Karpas-422 (cell line): ENCODE measurements at regions not wholly inside any gene's neighbourhood (a gene's known extent, or its start where the extent isn't known, plus 50 kb on each side); places are given as distances from the start of the nearest gene placed in this dataset.
A peak's percentile ranks its signal among the peaks of the same experiment; 100 is the strongest.

Source experiments
- DNase-seq: peaks from one replicate; pipeline ENCODE4 v3.0.0-alpha.2; 2015
- H2AFZ ChIP-seq: fragments of 200-600 bp; sonication (generic); 2 replicates; pipeline ENCODE4 v1.6.1; 2014; ENCODE audit warnings: antibody characterized with exemption, low read length, mixed read lengths
- H3K27ac ChIP-seq: fragments of 200-600 bp; sonication (generic); 2 replicates; pipeline ENCODE4 v1.5.1; 2014; ENCODE audit warnings: mild to moderate bottlenecking, low read length, moderate library complexity
- H3K27me3 ChIP-seq: fragments of 200-600 bp; sonication (generic); 2 replicates; pipeline ENCODE4 v1.6.1; 2014; ENCODE audit warnings: low read length, mixed read lengths
- H3K36me3 ChIP-seq: fragments of 200-600 bp; sonication (generic); 2 replicates; pipeline ENCODE4 v1.6.1; 2014; ENCODE audit warnings: low read length, mixed read lengths; ENCODE audit not compliant: insufficient read depth
- H3K4me1 ChIP-seq: fragments of 200-600 bp; sonication (generic); 2 replicates; pipeline ENCODE4 v1.6.1; 2014; ENCODE audit warnings: mild to moderate bottlenecking, low read length, mixed read lengths
- H3K4me2 ChIP-seq: fragments of 200-600 bp; sonication (generic); 2 replicates; pipeline ENCODE4 v1.6.1; 2014; ENCODE audit warnings: low read length, low read depth, mild to moderate bottlenecking; ENCODE audit not compliant: poor library complexity, severe bottlenecking
- H3K4me3 ChIP-seq: fragments of 200-600 bp; sonication (generic); 2 replicates; pipeline ENCODE4 v1.5.1; 2014; ENCODE audit warnings: mild to moderate bottlenecking, antibody characterized with exemption, low read length, mixed read lengths
- H3K79me2 ChIP-seq: fragments of 200-600 bp; sonication (generic); 2 replicates; pipeline ENCODE4 v1.6.1; 2014; ENCODE audit warnings: mild to moderate bottlenecking, low read length, mixed read lengths
- H3K9ac ChIP-seq: fragments of 200-600 bp; sonication (generic); 2 replicates; pipeline ENCODE4 v1.6.0; 2014; ENCODE audit warnings: low read length
- H3K9me2 ChIP-seq: fragments of 200-600 bp; sonication (generic), shearing (Covaris generic); replicated peaks from 2 replicates; pipeline ENCODE4 v1.6.0; 2014; ENCODE audit warnings: mild to moderate bottlenecking, low read length, moderate library complexity; ENCODE audit not compliant: insufficient read depth
- H3K9me3 ChIP-seq: fragments of 300-700, 200-600 bp; sonication (generic); 2 replicates; pipeline ENCODE4 v1.6.1; 2014; ENCODE audit warnings: low read length, mixed read lengths
- H4K20me1 ChIP-seq: fragments of 200-600 bp; sonication (generic); 2 replicates; pipeline ENCODE4 v1.6.1; 2014; ENCODE audit warnings: mild to moderate bottlenecking, antibody characterized with exemption, low read length, low read depth; ENCODE audit not compliant: insufficient read depth

- Histone ChIP-seq H3K79me2 (no peaks in the 10 kb centered on the region), H3K27me3 (no peaks in the 10 kb centered on the region), H3K9me3 (no peaks in the 10 kb centered on the region), H3K9ac (no peak overlapping the region), H3K4me3 (no peak overlapping the region), H3K27ac (no peak overlapping the region), H3K4me1 (no peaks in the 10 kb centered on the region), H4K20me1 (no peaks in the 10 kb centered on the region), H3K4me2 (no peak overlapping the region), H2AFZ (no peak overlapping the region), H3K36me3 (no peaks in the 10 kb centered on the region), H3K9me2 (no peaks in the 10 kb centered on the region)
- DNase-seq = no peak
These were observed 375.4 kb upstream of the ACVR2A start for GRCh38 chr2:147469471-147469870.

- Histone ChIP-seq H3K4me2 (no peak overlapping the region), H2AFZ (no peak overlapping the region), H3K27ac (no peak overlapping the region), H3K79me2 (no peaks in the 10 kb centered on the region), H3K4me1 (no peaks in the 10 kb centered on the region), H3K36me3 (no peaks in the 10 kb centered on the region), H3K9ac (no peak overlapping the region), H4K20me1 (no peaks in the 10 kb centered on the region), H3K27me3 (no peaks in the 10 kb centered on the region), H3K9me2 (no peaks in the 10 kb centered on the region), H3K9me3 (no peaks in the 10 kb centered on the region), H3K4me3 (no peak overlapping the region)
- no peak for DNase-seq
These were observed 375.9 kb upstream of the ACVR2A start for GRCh38 chr2:147468963-147469362.

- Histone ChIP-seq H3K9me3 (no peaks in the 10 kb centered on the region), H4K20me1 (no peaks in the 10 kb centered on the region), H3K4me3 (no peak overlapping the region), H3K9ac (no peak overlapping the region), H3K79me2 (no peaks in the 10 kb centered on the region), H3K9me2 (no peaks in the 10 kb centered on the region), H3K4me1 (no peaks in the 10 kb centered on the region), H3K27ac (no peak overlapping the region), H3K4me2 (no peak overlapping the region), H3K36me3 (no peaks in the 10 kb centered on the region), H2AFZ (no peak overlapping the region), H3K27me3 (no peaks in the 10 kb centered on the region)
- DNase-seq = no peak
These were observed 376.5 kb upstream of the ACVR2A start for GRCh38 chr2:147468349-147468748.

GRCh38 chr2:147467441-147467840 is 377.4 kb upstream of the ACVR2A start:
- Histone ChIP-seq H3K36me3 (no peaks in the 10 kb centered on the region), H3K9me2 (no peaks in the 10 kb centered on the region), H3K4me2 (no peak overlapping the region), H3K27ac (no peak overlapping the region), H3K9me3 (no peaks in the 10 kb centered on the region), H4K20me1 (no peaks in the 10 kb centered on the region), H3K79me2 (no peaks in the 10 kb centered on the region), H3K4me1 (no peaks in the 10 kb centered on the region), H3K27me3 (no peaks in the 10 kb centered on the region), H2AFZ (no peak overlapping the region), H3K9ac (no peak overlapping the region), H3K4me3 (no peak overlapping the region)
- no peak for DNase-seq

GRCh38 chr2:147464737-147465357 is 380.0 kb upstream of the ACVR2A start:
- H3K4me1 ChIP-seq = no peaks in the 10 kb centered on the region
- no peaks in the 10 kb centered on the region for H3K9me2 ChIP-seq
- no peak overlapping the region for H3K4me3 ChIP-seq
- H2AFZ ChIP-seq = no peak overlapping the region
- no peaks in the 10 kb centered on the region for H3K9me3 ChIP-seq
- no peaks in the 10 kb centered on the region for H4K20me1 ChIP-seq
- H3K9ac ChIP-seq = no peak overlapping the region
- H3K79me2 ChIP-seq = no peaks in the 10 kb centered on the region
- H3K27me3 ChIP-seq = no peaks in the 10 kb centered on the region
- no peak for DNase-seq
- H3K36me3 ChIP-seq = no peaks in the 10 kb centered on the region
- no peak overlapping the region for H3K4me2 ChIP-seq
- no peak overlapping the region for H3K27ac ChIP-seq

GRCh38 chr2:147463881-147464520 is 380.8 kb upstream of the ACVR2A start:
- H3K4me2 ChIP-seq = no peak overlapping the region
- DNase-seq = no peak
- no peaks in the 10 kb centered on the region for H3K79me2 ChIP-seq
- no peak overlapping the region for H3K9ac ChIP-seq
- no peaks in the 10 kb centered on the region for H3K36me3 ChIP-seq
- no peaks in the 10 kb centered on the region for H3K27me3 ChIP-seq
- H3K9me2 ChIP-seq = no peaks in the 10 kb centered on the region
- H3K4me3 ChIP-seq = no peak overlapping the region
- no peaks in the 10 kb centered on the region for H3K9me3 ChIP-seq
- H4K20me1 ChIP-seq = no peaks in the 10 kb centered on the region
- no peaks in the 10 kb centered on the region for H3K4me1 ChIP-seq
- H2AFZ ChIP-seq = no peak overlapping the region
- no peak overlapping the region for H3K27ac ChIP-seq

- Histone ChIP-seq H3K79me2 (no peaks in the 10 kb centered on the region), H3K9me3 (no peaks in the 10 kb centered on the region), H3K9ac (no peak overlapping the region), H3K4me1 (no peaks in the 10 kb centered on the region), H3K4me3 (no peak overlapping the region), H2AFZ (no peak overlapping the region), H3K36me3 (no peaks in the 10 kb centered on the region), H4K20me1 (no peaks in the 10 kb centered on the region), H3K9me2 (no peaks in the 10 kb centered on the region), H3K4me2 (no peak overlapping the region), H3K27me3 (no peaks in the 10 kb centered on the region), H3K27ac (no peak overlapping the region)
- DNase-seq = peak; percentile 21
These were observed 384.7 kb upstream of the ACVR2A start for GRCh38 chr2:147460155-147460554.

GRCh38 chr2:147456779-147457178 is 388.1 kb upstream of the ACVR2A start:
- Histone ChIP-seq H3K4me2 (no peak overlapping the region), H3K79me2 (no peaks in the 10 kb centered on the region), H3K4me1 (no peaks in the 10 kb centered on the region), H3K9me2 (no peaks in the 10 kb centered on the region), H3K27me3 (no peaks in the 10 kb centered on the region), H3K36me3 (no peaks in the 10 kb centered on the region), H3K9me3 (no peaks in the 10 kb centered on the region), H4K20me1 (no peaks in the 10 kb centered on the region), H3K9ac (no peak overlapping the region), H2AFZ (no peak overlapping the region), H3K4me3 (no peak overlapping the region), H3K27ac (no peak overlapping the region)
- DNase-seq = peak; percentile 21
